Stomach smooth muscle (tissue), 2 donors: ENCODE measurements at regions not wholly inside any gene's neighbourhood (a gene's known extent, or its start where the extent isn't known, plus 50 kb on each side); places are given as distances from the start of the nearest gene placed in this dataset.

Experiments used
- H3K27ac ChIP-seq: one replicate; pipeline ENCODE4 v1.7.0; 2013; ENCODE audit warnings: mild to moderate bottlenecking, low read length, inconsistent platforms
- H3K27me3 ChIP-seq, 2 donors: one replicate each; pipeline ENCODE4 v1.7.0; 2013; ENCODE audit warnings: low read length in 2 of 2; ENCODE audit not compliant: insufficient read depth in 2 of 2, control insufficient read depth in 1 of 2
- H3K36me3 ChIP-seq, 2 donors: one replicate each; pipeline ENCODE4 v1.7.0; 2013; ENCODE audit warnings: low read length in 2 of 2; ENCODE audit not compliant: control insufficient read depth in 2 of 2, insufficient read depth in 2 of 2
- H3K4me1 ChIP-seq: one replicate; pipeline ENCODE4 v1.7.0; 2013; ENCODE audit warnings: low read length; ENCODE audit not compliant: control insufficient read depth, insufficient read depth
- H3K4me3 ChIP-seq, 2 donors: one replicate each; pipeline ENCODE4 v1.7.0; 2013; ENCODE audit warnings: low read length in 2 of 2
- H3K9ac ChIP-seq, 2 donors: one replicate each; pipeline ENCODE4 v1.7.0; 2013; ENCODE audit warnings: low read length in 2 of 2, mild to moderate bottlenecking in 1 of 2
- H3K9me3 ChIP-seq, 2 donors: one replicate each; pipeline ENCODE4 v1.7.0; 2013; ENCODE audit warnings: low read length in 2 of 2; ENCODE audit not compliant: control insufficient read depth in 2 of 2
- donor health status: healthy.
- donor health status: Pancreatic carcinoma.

DNA sequence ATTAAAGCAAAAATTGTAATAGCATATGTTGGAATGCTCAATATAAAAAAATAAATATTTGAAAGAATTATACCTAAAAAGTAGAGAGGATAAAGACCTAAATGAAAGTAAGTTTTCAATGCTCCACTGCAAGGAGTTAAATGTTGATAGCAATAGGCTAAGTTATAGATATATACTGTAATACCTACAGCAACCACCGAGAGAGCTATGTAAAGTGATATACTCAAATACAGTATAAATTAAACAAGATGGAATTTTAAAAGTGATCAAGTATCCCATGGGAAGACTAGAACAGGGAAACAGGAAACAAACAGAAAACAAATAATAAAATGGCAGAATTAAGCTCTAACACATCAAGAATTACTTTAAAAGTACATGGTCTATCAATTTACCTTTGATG, 73.9 kb downstream of the CASP3 start:
- Histone ChIP-seq H3K27me3 (no peaks in the 10 kb centered on the region), H3K4me3 (no peak overlapping the region), H3K27ac (no peak overlapping the region), H3K9me3 (no peaks in the 10 kb centered on the region), H3K4me1 (no peaks in the 10 kb centered on the region), H3K36me3 (no peaks in the 10 kb centered on the region), H3K9ac (no peak overlapping the region)

DNA sequence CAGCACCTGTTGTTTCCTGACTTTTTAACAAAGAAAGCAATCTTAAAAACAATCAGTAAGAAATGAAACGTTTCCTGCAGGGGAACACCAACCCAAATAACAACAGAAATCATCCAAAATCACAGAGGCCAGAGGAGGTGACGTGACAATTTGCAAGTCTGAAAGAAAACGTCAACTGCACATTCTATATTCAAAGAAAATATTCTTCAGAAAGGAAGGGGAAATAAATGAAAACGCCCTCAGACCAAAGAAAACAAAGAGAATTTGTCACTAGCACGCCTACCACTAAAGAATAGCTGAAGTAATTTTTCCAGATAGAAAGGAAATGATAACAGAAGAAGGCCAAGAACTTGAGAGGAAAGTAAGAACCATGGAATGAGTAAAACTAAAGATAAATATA, 74.4 kb downstream of the CASP3 start:
- Histone ChIP-seq H3K36me3 (no peaks in the 10 kb centered on the region), H3K9ac (no peak overlapping the region), H3K27ac (no peak overlapping the region), H3K27me3 (no peaks in the 10 kb centered on the region), H3K9me3 (no peaks in the 10 kb centered on the region), H3K4me1 (no peaks in the 10 kb centered on the region), H3K4me3 (no peak overlapping the region)

DNA sequence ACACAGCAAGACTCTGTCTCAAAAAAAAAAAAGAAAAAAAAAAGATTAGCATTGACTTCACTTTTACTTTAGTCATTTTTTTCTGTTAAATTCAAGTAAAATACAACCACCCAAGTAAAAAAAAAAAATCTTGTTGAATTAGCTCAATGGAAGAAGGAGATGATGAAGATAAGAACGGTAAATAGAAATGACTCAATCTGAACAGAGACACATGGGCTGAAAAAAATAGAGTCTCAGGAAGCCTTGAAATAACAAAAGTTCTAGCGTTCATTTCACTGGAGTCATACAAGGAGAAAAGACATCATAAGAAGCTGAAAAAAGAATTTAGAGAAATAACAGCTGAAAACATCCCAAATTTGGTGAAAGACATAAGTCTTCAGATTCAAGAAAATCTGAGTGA, 75.5 kb downstream of the CASP3 start:
- Histone ChIP-seq H3K27ac (no peak overlapping the region), H3K27me3 (no peaks in the 10 kb centered on the region), H3K4me3 (no peak overlapping the region), H3K4me1 (no peaks in the 10 kb centered on the region), H3K36me3 (no peaks in the 10 kb centered on the region), H3K9ac (no peak overlapping the region), H3K9me3 (no peaks in the 10 kb centered on the region)

DNA sequence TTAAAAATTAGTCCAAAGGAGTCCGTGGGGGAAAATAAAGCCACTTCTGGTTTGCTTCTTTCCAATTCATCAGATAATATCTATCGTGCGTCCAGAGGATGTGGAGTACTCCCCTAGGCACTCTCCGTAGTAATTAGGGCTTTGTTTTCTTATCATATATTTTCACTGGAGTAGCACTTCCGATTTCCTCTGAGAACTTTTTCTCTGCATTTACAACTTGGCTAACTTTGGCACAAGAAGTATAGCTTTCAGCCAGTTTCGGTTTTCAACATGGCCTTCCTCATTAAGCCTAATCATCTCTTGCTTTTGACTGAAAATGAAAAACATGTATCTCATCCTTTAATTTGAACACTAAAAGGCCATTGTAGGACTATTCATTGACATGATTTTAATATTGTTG, 80.5 kb downstream of the CASP3 start:
- Histone ChIP-seq H3K36me3 (no peaks in the 10 kb centered on the region), H3K4me1 (no peaks in the 10 kb centered on the region), H3K9ac (no peak overlapping the region), H3K9me3 (no peaks in the 10 kb centered on the region), H3K4me3 (no peak overlapping the region), H3K27me3 (no peaks in the 10 kb centered on the region), H3K27ac (no peak overlapping the region)

DNA sequence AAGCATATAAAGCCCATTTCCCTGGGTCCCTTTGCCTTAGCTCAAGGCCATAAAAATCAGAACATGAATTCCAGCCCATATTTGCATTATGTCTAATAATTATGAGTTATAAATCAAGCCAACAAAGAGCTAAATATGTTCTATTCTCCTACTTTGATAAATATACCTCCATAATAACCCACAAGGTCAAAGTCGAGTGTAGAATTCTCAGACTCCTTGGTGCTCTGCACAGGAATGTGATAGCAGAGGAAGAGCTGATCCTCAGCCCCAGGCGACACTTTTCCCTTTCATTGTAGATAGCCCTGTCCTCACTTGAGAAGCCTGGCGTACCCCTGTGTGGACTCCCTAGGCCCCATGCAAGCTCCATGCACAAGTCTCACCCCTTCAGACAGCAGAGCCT, 85.6 kb downstream of the CASP3 start:
- no peak overlapping the region for H3K27ac ChIP-seq
- no peak overlapping the region for H3K4me3 ChIP-seq
- H3K4me1 ChIP-seq = no peaks in the 10 kb centered on the region
- no peak overlapping the region for H3K9ac ChIP-seq
- no peaks in the 10 kb centered on the region for H3K9me3 ChIP-seq
- H3K36me3 ChIP-seq = no peaks in the 10 kb centered on the region
- no peaks in the 10 kb centered on the region for H3K27me3 ChIP-seq

DNA sequence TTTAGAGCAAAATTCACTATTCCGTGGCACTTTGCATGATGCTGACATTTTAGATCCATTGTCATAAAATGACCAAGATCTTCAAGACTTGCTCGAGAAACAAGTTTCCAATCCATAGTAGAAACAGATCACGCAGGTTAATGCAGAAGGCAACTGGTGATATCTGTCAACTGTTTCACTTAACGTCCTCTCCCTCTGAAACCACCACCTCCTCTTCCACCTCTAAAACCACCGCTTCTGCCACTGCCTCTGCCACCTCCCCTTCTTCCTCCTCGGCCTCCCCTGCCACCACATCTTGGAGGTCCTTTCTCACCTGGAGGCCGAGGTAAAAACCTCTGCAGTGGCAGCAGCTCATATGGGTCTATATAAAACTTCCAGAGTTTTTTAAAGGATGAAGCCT, 84.6 kb upstream of the IRF2 start:
- Histone ChIP-seq H3K4me3 (no peak overlapping the region), H3K36me3 (no peaks in the 10 kb centered on the region), H3K27me3 (no peaks in the 10 kb centered on the region), H3K4me1 (no peaks in the 10 kb centered on the region), H3K9ac (no peak overlapping the region), H3K27ac (no peak overlapping the region), H3K9me3 (no peaks in the 10 kb centered on the region)

DNA sequence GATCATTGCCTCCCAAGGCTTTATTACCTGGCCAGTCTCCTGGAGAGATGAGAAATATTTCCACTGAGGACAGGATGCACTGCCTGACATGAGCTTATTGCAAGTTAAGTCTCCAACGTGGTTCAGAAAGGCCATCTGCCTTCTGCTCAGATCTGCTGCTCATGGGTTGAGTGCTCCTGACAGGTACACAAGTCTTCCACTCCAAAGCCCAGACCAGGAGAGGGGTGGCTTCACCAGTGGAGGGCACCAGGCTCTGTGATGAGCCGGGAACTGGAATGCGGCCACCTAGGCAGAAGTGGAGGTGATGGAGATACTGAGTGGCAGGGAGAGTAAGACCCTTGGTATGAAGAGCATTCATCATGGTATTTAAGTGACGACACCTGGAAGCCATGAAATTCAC, 79.5 kb upstream of the IRF2 start:
- H3K36me3 ChIP-seq = no peaks in the 10 kb centered on the region
- no peak overlapping the region for H3K9ac ChIP-seq
- H3K27me3 ChIP-seq = no peaks in the 10 kb centered on the region
- no peaks in the 10 kb centered on the region for H3K9me3 ChIP-seq
- no peaks in the 10 kb centered on the region for H3K4me1 ChIP-seq
- H3K27ac ChIP-seq = no peak overlapping the region
- no peak overlapping the region for H3K4me3 ChIP-seq

DNA sequence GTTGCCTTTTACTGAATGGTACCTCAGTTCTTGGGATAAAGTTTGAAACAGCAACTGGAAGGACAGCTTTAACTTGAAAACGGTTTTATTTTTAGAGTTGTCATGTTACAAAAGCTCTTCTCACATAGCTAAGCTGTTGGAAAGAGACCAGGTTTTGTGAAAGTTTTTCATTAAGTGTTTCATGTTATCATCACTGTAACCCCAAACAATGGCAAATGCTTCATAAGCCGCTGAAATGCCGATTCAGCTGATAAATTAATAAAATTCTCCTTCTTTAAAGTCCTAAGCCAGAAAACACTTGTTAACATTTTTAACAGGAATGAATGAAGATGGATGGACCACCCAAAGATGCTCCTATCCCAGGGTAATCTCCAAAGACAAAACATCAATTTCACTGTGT, 76.1 kb upstream of the IRF2 start:
- Histone ChIP-seq H3K27ac (no peak overlapping the region), H3K4me3 (no peak overlapping the region), H3K9me3 (no peaks in the 10 kb centered on the region), H3K36me3 (no peaks in the 10 kb centered on the region), H3K9ac (no peak overlapping the region), H3K4me1 (no peaks in the 10 kb centered on the region), H3K27me3 (peaks cover 0 to 3% of the 10 kb centered on the region in 2 donors)

DNA sequence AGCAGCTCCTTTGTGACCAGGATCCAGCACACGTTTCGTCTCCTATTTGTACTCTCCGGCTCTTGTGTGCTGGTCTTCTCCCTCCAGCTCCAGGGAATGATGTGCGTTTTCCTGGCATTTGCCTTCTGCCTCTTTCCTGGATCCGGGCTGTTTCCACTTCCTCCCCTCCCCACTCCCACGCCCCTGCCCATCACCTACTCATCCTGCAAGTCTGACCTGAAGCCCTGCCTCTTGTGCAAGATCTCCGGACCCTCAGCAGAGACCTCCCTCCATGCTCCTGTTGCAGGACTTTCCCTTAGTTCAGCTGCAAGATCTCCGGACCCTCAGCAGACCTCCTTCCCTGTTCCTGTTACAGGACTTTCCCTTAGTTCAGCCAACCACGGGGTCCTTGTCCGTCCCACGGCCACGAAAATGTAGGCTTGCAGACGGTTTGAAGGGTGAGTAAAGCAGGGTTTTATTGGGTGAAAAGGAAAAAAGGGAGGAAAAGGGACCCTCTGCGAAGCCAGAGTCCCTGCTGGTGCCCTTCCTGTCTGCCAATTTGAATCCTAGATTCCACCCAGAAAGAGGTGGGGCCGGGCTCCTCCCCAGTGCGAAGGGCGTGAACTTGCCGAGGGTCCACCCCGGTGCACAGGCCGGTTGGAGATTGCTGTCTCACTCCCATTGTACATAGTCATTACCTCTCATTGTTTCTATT, 74.4 kb upstream of the IRF2 start:
- Histone ChIP-seq H3K27me3 (peaks cover 0 to 3% of the 10 kb centered on the region in 2 donors), H3K4me1 (no peaks in the 10 kb centered on the region), H3K4me3 (peak overlapping the region in 1 of 2 donors; percentile 24), H3K27ac (no peak overlapping the region), H3K9ac (no peak overlapping the region), H3K36me3 (no peaks in the 10 kb centered on the region), H3K9me3 (peaks cover 0 to 3% of the 10 kb centered on the region in 2 donors)

DNA sequence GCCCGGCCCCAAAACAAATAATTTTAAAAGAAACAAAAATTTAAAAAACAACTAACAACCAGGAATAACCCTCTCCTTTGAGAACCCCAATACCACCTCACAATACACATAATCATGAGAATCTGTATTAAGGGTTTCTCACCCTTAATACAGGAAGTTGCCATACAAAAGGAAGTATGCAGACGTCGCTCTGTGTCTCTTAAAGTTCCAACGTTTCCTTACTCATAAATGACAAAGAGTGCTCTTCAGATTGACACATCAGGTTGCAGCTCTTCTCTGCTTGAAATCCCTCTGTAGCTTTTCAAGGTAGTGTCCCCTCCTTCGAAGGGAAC, 73.9 kb upstream of the IRF2 start:
- no peak overlapping the region for H3K4me3 ChIP-seq
- H3K4me1 ChIP-seq = no peaks in the 10 kb centered on the region
- H3K36me3 ChIP-seq = no peaks in the 10 kb centered on the region
- peaks cover 0 to 3% of the 10 kb centered on the region in 2 donors for H3K27me3 ChIP-seq
- H3K27ac ChIP-seq = no peak overlapping the region
- no peak overlapping the region for H3K9ac ChIP-seq
- H3K9me3 ChIP-seq = peaks cover 0 to 3% of the 10 kb centered on the region in 2 donors

DNA sequence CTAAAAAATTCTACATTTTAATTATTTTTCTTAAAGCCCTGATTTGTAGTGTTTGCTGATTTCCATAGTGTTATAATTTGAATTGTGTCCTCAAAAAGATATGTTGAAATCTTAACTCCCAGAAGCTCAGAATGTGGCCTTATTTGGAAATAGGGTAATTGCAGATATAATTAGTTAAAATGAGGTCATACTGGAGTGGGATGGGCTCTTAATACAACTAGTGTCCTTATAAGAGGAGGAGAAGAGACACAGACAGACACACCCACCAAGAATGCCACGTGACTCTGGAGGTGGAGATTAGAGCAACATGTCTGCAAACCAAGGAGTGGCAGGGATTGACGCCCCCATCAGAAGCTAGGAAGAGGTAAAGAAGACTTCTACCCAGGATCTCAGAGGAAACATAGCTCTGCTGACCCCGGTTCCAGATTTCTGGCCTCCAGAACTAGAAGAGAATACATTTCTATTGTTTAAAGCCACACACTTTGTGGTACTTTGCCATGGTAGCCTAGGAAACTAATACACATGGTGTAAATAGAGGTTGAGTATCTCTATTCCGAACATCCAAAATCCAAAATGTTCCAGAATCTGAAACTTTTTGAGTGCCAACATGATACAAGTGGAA, 70.5 kb upstream of the IRF2 start:
- H3K4me3 ChIP-seq = no peak overlapping the region
- H3K4me1 ChIP-seq = no peaks in the 10 kb centered on the region
- H3K9me3 ChIP-seq = peaks cover 0 to 3% of the 10 kb centered on the region in 2 donors
- peaks cover 0 to 3% of the 10 kb centered on the region in 2 donors for H3K27me3 ChIP-seq
- no peak overlapping the region for H3K27ac ChIP-seq
- no peak overlapping the region for H3K9ac ChIP-seq
- H3K36me3 ChIP-seq = no peaks in the 10 kb centered on the region
